NCI-H226 (cell line): ENCODE measurements at regions not wholly inside any gene's neighbourhood (a gene's known extent, or its start where the extent isn't known, plus 50 kb on each side); places are given as distances from the start of the nearest gene placed in this dataset.

Experiments
- DNase-seq: peaks from one replicate; pipeline ENCODE4 v3.0.0-alpha.2; 2015

GRCh38 chr18:47530695-47531094 lies 279.2 kb upstream of the SKOR2 start:
- DNase-seq, result no peak

DNA sequence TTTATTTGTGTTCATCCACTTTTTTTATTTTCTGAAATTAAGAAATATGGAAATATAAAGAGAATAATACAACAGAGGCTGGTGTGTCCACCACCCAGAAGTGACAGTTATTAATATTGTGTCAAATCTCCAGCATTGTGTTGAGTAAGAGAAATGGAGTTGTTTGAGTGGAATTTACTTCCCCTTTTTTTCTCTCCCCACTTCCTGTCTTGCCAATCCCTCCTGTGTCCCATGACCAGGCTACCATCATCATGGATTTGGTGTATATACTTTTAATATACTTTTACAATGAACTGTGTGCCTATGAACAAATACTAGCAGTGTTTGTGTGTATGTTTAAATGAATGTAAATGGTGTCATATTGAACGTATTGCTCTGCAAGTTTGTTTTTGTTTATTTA lies 276.9 kb upstream of the SKOR2 start:
- no peak for DNase-seq

- DNase-seq, result no peak
These were observed 274.7 kb upstream of the SKOR2 start for GRCh38 chr18:47526147-47526546.

- DNase-seq, result no peak
These were observed 270.9 kb upstream of the SKOR2 start for GRCh38 chr18:47522359-47522758.

- DNase-seq, result no peak
These were observed 268.8 kb upstream of the SKOR2 start for GRCh38 chr18:47520263-47520662.

DNA sequence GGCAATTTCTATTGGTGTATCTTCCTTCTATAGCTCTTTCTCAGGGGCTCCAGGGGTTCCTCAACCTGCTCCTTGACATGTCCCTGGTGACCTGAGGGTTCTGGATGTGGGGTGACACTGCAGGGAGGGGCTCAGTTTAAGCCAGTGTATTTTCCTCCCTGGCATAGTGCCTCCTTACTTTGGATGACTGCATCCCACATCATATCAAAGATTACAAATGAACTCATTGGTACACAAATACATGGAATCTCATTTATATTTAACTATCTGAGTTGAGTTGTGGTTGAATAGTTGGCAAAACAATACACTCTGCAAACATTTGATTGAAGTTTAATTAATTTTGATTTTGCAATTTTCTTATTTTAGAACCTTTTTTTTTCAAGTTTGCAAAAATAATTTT lies 268.2 kb upstream of the SKOR2 start:
- DNase-seq, result no peak

DNA sequence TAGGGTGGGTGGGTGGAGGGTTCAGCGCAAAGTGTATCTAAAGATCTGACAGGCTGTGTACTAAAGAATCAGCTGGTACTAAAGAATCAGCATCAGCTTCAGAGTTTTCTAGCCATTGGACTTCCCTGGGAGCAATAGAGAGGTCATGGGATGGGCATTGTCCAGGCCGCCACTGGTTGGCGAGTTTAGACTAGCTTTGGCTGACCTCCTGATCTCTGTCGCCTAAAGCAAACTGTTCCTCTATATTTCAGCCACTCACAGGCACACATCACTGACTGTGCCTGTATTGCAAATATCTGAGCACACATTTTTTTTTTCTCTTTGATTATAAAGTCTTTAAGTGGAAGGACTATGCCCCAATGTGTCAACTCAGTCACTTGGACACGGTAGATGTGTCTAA lies 267.8 kb upstream of the SKOR2 start:
- no peak for DNase-seq

- no peak for DNase-seq
These were observed 262.2 kb upstream of the SKOR2 start for GRCh38 chr18:47513614-47514013.

DNA sequence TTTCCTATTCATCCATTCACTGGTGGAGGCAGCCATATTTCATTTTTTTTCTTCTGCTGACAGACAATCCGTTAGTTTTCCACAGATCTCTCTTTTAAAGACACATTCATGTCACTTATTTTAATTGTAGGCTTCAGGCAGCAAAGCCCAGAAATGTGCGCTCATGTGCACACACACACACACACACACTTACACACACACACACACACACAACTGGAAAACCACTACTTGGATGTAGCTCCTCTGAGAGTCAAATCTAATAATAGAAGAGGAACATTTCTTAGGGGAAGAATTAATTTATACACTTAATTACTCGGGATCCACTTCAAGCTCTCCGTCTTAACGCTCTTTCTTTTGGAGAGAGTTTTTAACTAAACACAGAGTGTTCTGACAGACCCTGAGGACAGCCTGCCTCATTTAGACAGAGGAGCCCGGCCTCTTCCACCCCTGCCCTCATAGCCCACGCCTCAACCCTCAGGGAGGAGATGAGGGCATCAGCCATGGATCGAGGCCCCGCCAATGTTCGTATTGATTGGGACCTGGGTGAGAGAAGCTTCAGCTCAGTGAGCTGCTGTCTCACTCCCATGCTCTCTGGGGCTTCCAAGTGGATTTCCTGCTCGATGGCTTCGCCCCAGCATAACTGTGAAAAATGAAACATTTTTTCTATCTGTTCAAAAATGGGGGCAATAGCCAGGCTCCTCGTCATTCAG lies 261.4 kb upstream of the SKOR2 start:
- DNase-seq, result no peak

DNA sequence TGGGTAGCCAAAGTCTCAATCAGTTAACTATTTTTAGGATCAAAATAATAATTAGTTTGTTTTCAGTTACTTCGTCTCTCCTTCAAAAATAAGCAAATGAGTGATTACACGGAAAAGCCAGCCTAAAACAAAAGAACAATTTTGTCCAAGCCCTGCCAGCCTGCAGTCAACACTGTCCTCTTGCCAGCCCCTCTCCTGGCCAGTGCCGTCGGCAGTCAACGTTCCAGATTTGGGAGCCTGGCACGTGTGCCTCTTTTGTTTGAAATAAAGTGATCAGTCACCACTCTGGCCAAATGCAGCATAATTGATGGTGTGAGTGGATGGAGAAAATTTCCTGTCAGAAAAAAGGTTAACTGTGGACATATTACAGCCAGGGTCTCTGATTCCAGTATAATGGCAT lies 260.6 kb upstream of the SKOR2 start:
- DNase-seq, result no peak

- DNase-seq, result no peak
These were observed 259.4 kb upstream of the SKOR2 start for GRCh38 chr18:47510831-47511230.

- no peak for DNase-seq
These were observed 256.2 kb upstream of the SKOR2 start for GRCh38 chr18:47507651-47508050.

DNA sequence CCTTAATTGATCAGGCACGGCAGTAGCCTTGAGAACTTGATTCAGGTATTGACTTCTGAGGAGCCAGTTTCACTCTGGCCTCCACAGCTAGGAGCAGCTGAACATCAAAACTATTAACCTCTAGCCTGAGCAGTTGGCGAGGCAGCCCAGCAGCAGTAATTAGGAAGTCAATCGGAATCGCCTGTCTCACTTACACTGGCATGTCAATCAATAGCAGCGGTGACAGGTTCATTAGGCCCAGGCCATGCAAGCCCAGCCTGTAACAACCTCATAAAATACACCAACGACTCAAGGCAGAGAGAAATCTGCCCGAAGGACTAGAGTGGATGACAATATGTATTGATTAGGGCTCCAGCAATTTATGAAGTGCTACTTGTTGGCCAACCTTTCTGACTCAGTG lies 255.4 kb upstream of the SKOR2 start:
- no peak for DNase-seq

DNA sequence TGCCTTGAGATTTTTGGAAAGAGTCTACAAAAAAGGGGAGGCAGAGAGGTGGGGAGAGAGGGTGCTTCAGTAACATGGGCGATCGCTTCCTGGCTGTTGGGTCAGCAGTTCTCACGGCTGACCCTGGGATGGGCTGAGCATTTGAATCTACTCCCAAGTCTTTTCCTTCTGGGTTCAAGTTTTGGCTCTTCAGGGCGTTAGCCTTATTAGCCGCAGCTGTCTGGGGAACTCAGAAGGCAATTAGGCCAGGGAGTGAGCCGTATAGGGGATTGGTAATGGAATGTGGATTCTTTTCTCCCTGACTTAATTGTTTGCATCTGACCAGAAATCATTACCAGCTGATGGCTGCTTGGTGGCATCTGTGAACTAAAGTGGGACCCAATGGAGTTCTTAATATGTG lies 250.5 kb upstream of the SKOR2 start:
- DNase-seq, result no peak

DNA sequence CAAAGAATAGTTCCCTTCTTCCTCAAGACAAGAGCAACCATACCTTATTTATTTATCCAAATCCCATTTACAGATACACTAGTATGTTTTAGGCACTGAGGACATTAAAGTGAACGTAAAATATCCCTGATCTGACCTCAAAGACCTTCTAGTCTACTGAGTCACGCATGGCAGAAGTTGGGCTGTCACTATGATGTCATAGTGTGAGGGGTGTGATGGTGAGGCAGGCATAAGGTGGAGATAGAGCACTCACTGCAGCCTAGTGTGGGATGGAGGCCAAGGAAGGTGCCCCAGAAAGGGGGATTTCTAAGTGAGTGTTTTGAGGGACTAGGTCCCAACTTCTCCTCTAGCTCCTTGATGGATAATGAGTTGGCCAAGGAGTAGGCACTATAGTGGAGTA lies 249.5 kb upstream of the SKOR2 start:
- DNase-seq, result no peak

GRCh38 chr18:47492691-47493090 lies 241.2 kb upstream of the SKOR2 start:
- DNase-seq, result no peak

GRCh38 chr18:47490882-47491281 lies 239.4 kb upstream of the SKOR2 start:
- DNase-seq, result no peak

GRCh38 chr18:47485221-47485797 lies 233.8 kb upstream of the SKOR2 start:
- no peak for DNase-seq

- no peak for DNase-seq
These were observed 232.6 kb upstream of the SKOR2 start for GRCh38 chr18:47484068-47484467.

GRCh38 chr18:47480166-47480565 lies 228.7 kb upstream of the SKOR2 start:
- no peak for DNase-seq

DNA sequence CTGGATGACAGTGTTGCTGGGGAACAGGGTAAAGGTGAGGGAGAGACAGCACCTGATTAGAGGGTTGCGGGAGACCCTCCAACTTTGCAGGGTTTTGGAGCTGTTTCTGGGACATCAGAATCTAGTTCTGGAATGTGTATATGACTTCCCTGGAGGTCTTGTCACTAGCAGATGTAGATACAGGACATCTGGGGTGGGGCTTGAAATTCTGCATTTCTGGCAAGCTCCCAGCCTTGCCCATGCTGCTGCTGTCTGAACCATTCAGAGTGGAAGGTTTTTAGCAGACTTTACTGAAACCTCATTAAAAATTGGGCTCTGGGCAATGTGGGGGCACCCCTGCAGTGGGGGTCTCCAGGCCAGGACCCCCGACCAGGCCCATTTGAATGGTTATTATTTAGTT lies 220.3 kb upstream of the SKOR2 start:
- no peak for DNase-seq

GRCh38 chr18:47470941-47471340 lies 219.5 kb upstream of the SKOR2 start:
- DNase-seq, result no peak

DNA sequence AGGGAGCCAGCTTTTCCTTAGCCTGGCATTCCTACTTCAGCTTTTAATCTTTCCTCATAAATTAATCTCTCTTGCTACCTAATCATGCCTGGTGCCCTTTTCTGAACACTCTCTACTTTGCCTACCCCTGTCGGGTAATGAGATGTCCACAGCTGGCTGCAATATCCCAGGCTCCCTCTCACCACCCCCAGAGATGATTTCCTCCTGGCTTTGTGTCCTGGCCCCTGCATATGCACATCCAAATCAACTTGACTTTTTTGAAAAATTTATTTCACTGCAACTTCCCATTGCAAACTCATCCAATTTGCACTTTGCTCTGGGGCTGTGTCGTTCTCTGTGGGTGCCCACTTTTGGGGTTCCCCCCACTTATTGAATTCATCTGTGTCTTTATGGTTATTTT lies 218.1 kb upstream of the SKOR2 start:
- DNase-seq, result no peak

DNA sequence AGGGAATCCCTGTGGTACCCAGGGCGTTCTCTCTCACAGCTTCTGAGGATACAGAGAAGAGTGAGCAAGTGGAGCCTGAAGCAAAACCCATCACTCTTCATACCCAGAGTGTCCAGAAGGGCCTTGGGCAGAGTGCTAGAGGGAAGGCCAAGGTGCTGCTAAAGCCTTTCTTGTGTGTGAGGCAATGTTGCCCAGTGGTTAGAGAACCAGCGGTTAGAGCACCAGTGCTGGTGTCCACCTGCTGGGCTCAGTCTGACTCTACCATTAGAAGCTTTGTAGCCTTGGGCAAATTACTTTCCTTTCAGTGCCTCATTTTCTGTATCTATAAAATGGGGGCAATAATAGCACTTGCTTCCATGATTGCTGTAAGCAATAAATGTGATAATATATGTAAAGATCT lies 210.5 kb upstream of the SKOR2 start:
- no peak for DNase-seq

- no peak for DNase-seq
These were observed 210.0 kb upstream of the SKOR2 start for GRCh38 chr18:47461406-47461948.
